ENCODE measurements at regions not wholly inside any gene's neighbourhood (a gene's known extent, or its start where the extent isn't known, plus 50 kb on each side); places are given as distances from the start of the nearest gene placed in this dataset.
A peak's percentile ranks its signal among the peaks of the same experiment; 100 is the strongest.

DNA sequence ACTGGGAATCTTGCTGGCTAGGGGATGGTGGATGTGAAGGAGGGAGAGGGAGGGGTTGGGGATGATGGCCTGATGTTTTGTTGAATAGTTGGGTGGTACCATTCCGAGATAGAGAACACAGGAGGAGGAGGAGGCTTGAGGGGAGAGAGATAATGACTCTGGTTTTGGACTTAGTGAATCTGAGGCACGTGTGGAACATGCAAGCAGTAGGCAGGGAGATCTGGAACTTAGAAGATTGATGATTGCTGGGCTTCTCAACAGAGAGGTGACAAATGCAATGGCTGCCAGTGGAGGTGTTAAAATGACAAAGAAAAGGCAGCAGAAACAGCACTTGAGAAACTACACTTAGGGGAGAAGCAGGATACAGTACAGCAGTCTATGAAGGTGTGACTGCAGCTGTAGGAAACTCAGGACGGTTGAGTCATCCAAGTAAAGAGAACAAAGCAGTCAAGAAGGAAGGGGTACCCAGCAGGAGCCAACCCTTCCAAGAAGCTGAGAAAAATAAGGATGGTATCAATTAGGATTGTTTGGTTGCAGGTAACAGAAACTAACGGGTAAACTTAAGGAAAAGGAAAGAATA, 186.8 kb upstream of the FOXN2 start:
- Mint-ChIP-seq H3K27me3 (ENCODE audit: insufficient read depth) (peaks cover 6% of the 10 kb centered on the region), H3K36me3 (ENCODE audit: low read depth) (no peaks in the 10 kb centered on the region), H3K27ac (no peak overlapping the region), H3K9me3 (no peaks in the 10 kb centered on the region), H3K4me3 (no peak overlapping the region), H3K4me1 (ENCODE audit: low read depth) (peaks cover 10% of the 10 kb centered on the region)
- TF ChIP-seq, protein P1, sequence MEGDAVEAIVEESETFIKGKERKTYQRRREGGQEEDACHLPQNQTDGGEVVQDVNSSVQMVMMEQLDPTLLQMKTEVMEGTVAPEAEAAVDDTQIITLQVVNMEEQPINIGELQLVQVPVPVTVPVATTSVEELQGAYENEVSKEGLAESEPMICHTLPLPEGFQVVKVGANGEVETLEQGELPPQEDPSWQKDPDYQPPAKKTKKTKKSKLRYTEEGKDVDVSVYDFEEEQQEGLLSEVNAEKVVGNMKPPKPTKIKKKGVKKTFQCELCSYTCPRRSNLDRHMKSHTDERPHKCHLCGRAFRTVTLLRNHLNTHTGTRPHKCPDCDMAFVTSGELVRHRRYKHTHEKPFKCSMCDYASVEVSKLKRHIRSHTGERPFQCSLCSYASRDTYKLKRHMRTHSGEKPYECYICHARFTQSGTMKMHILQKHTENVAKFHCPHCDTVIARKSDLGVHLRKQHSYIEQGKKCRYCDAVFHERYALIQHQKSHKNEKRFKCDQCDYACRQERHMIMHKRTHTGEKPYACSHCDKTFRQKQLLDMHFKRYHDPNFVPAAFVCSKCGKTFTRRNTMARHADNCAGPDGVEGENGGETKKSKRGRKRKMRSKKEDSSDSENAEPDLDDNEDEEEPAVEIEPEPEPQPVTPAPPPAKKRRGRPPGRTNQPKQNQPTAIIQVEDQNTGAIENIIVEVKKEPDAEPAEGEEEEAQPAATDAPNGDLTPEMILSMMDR (IDR thresholded peaks at IDR 0.05): no peak
- no peak for DNase-seq

DNA sequence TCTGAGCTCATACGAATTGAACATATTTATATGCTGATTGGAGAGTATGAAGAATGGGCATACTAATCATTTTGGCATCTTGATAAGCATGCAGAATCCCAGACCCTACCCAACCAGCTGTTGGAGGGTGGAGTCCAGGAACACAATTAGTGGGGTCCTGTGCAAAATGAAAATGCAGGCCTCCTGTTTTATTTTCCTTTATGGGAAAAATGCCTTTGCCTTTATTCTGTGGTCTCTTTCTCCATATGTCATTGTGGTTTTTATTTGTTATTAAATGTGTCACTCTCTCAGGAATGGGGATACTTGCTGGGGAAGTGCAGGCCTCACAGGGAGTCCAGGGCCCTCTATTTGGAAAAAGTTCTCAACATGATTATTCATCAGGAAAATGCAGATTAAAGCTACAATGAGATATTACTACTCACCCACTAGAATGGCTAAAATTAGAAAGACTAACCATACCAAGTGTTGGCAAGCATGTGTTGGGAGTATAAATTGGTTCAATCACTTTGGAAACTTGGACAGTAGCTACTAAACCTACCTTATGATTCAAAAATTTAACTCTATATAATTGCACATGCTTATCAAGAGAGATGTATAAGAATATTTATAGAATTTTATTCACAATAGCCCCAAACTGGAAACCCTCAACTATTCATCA, 185.1 kb upstream of the FOXN2 start:
- peaks cover 6% of the 10 kb centered on the region for H3K27me3 Mint-ChIP-seq (ENCODE audit: insufficient read depth)
- no peaks in the 10 kb centered on the region for H3K36me3 Mint-ChIP-seq (ENCODE audit: low read depth)
- H3K4me1 Mint-ChIP-seq (ENCODE audit: low read depth): peaks cover 5% of the 10 kb centered on the region
- no peaks in the 10 kb centered on the region for H3K9me3 Mint-ChIP-seq
- no peak overlapping the region for H3K4me3 Mint-ChIP-seq
- no peak for DNase-seq
- TF ChIP-seq, protein P1 (IDR thresholded peaks at IDR 0.05): no peak
- H3K27ac Mint-ChIP-seq: no peak overlapping the region

DNA sequence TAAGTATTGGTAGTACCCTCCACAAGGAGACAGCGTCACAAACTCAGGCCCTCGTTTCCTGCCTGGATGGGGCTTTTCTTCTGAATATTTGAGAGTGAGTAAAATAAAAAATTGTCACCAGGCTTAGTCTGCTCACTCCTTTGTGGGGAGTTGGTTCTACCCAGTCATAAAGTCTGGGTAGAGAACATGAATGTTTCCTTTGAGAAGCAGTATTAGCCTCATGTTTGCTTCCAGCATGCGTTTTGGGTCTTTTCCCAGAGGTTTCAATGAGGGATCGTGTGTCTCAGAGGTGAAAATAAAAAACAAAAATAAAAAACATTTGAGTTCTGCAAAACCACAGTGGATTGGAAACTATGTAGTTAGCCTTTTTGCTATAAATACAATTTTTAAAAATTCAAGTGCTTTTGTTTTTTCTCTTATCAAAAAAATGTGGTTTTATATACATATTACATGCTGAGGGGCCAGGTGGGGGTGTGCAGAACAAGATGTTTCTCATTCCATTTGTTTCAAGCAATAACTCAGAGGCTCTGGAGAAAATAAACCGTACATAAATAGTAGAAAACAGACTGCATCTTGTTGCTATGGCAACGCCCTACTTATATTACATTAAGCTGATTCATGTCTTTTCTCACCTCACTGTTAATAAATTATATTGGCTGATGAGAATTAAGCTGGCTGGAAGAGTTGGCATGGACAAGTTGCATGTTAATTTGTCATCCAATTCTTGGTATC, 182.8 kb upstream of the FOXN2 start:
- peaks cover 6% of the 10 kb centered on the region for H3K27me3 Mint-ChIP-seq (ENCODE audit: insufficient read depth)
- peak; percentile 40 for DNase-seq
- no peaks in the 10 kb centered on the region for H3K9me3 Mint-ChIP-seq
- no peaks in the 10 kb centered on the region for H3K36me3 Mint-ChIP-seq (ENCODE audit: low read depth)
- no peak overlapping the region for H3K4me3 Mint-ChIP-seq
- H3K27ac Mint-ChIP-seq: no peak overlapping the region
- H3K4me1 Mint-ChIP-seq (ENCODE audit: low read depth): no peaks in the 10 kb centered on the region; the same call in 1 of the 2 replicates
- TF ChIP-seq, protein P1 (IDR thresholded peaks at IDR 0.05): no peak

DNA sequence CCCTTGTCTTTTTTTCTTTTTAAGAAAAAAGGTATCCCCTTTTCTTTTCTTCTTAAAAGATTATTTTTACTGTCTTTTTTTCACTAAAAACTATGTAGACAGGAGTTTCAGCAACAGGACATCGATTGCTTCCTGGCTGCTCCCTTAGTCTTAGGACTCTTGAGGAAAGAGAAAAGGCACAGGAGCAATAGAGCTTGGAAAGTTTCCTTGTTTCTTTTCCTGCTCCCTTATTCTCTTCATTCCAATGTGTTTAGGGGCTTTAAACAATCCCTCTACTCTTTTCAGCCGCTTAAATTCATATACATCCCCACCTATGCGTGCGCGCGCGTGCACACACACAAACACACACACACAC, 182.2 kb upstream of the FOXN2 start:
- Mint-ChIP-seq H3K4me3 (no peak overlapping the region), H3K9me3 (no peaks in the 10 kb centered on the region), H3K27ac (no peak overlapping the region), H3K27me3 (ENCODE audit: insufficient read depth) (peaks cover 6% of the 10 kb centered on the region), H3K4me1 (ENCODE audit: low read depth) (no peaks in the 10 kb centered on the region; the same call in 1 of the 2 replicates), H3K36me3 (ENCODE audit: low read depth) (no peaks in the 10 kb centered on the region)
- TF ChIP-seq, protein P1 (IDR thresholded peaks at IDR 0.05): no peak
- no peak for DNase-seq

DNA sequence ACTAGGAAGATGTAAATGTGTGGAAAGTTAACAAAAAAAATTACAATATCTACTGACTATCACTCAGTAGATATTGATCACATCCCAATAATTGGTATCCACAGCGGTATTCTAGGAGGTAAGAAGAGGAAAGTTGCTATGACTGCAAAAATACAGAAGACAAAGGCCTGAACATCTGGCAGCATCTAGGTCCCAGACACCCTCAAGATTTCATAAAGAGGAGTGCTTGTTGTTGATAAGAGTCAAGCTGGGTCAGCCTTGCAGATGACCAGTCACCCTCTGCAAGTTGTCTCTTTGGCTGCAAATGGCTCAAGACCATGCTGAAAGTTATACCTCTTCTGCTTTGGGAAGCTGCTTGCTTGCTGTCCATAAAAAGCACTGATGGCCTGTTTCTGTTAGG, 179.8 kb upstream of the FOXN2 start:
- Mint-ChIP-seq H3K36me3 (ENCODE audit: low read depth) (no peaks in the 10 kb centered on the region), H3K27me3 (ENCODE audit: insufficient read depth) (peaks cover 10% of the 10 kb centered on the region), H3K9me3 (no peaks in the 10 kb centered on the region), H3K27ac (no peak overlapping the region), H3K4me3 (no peak overlapping the region), H3K4me1 (ENCODE audit: low read depth) (no peaks in the 10 kb centered on the region)
- no peak for DNase-seq
- TF ChIP-seq, protein P1 (IDR thresholded peaks at IDR 0.05): no peak

Data from HFFc6 (cell line).